Heart left ventricle (tissue), 13 donors: ENCODE measurements at regions not wholly inside any gene's neighbourhood (a gene's known extent, or its start where the extent isn't known, plus 50 kb on each side); places are given as distances from the start of the nearest gene placed in this dataset.

Source experiments
- POLR2A ChIP-seq, 2 donors: fragments of 450-650 bp; IDR thresholded peaks; one replicate each; pipeline ENCODE4 v1.6.1; 2017; ENCODE audit warnings: antibody characterized with exemption in 2 of 2, mild to moderate bottlenecking in 2 of 2, moderate library complexity in 2 of 2
- TF ChIP-seq, protein P1 (sequence below), 12 donors: fragments of 200-600 bp; sonication (generic) in 4 of 12; IDR thresholded peaks; one replicate each; pipeline versions ENCODE4 v1.5.0 to v1.8.0; 2018 to 2022; ENCODE audit warnings: antibody characterized with exemption in 12 of 12, mild to moderate bottlenecking in 5 of 12
- donor health status: ischemic (EF 13 %, LVEDD 7.1; RV severe dilation, severe dysfunction).
- donor health status: DM: no; HTN: yes; CAD: no.
- donor health status: DM: no; HTN: no; CAD: no.
- donor health status: ischemic (EF 25% LVEDD 6.9; RV normal size, moderate dysfunction).
- donor health status: ischemic (EF 25% LVEDD 5.7; RV mildly dilated, moderate dysfunction).
- donor health status: ischemic (EF 35%, LVEDD 5.7; RV mildly dilated, moderate dysfunction).
- donor health status: nonischemic (EF 11% LVEDD 7.7; RV severe dilation, severe dysfunction).
- donor health status: DM: yes; HTN: yes; CAD: no.
- donor health status: PGD.
- donor health status: ischemic (EF 29% LVEDD 5.4; RV normal size, mild dysfunction).
- donor health status: nonischemic (EF 23%, LVEDD 6.1; RV moderate dilation, normal function).

DNA sequence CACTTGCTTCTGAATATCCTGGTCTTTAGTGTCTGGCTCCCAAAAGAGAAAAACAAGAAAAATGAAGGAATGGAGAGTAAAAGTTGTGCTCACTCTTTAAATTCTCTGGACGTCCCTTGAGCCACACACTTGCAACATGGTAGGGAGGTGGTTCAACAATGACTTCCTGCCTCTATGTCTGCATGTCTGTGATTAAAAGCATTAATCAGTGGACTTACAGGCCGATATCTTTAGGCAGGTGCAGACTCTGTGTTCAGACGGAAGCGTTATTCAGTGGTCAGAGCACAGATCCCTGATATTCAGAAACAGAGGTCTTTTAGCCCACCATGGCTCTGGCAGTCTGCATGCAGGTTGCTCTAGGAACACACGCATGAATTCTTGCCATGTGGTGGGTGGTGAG, 1920.0 kb upstream of the RAG2 start:
- TF ChIP-seq, protein P1, sequence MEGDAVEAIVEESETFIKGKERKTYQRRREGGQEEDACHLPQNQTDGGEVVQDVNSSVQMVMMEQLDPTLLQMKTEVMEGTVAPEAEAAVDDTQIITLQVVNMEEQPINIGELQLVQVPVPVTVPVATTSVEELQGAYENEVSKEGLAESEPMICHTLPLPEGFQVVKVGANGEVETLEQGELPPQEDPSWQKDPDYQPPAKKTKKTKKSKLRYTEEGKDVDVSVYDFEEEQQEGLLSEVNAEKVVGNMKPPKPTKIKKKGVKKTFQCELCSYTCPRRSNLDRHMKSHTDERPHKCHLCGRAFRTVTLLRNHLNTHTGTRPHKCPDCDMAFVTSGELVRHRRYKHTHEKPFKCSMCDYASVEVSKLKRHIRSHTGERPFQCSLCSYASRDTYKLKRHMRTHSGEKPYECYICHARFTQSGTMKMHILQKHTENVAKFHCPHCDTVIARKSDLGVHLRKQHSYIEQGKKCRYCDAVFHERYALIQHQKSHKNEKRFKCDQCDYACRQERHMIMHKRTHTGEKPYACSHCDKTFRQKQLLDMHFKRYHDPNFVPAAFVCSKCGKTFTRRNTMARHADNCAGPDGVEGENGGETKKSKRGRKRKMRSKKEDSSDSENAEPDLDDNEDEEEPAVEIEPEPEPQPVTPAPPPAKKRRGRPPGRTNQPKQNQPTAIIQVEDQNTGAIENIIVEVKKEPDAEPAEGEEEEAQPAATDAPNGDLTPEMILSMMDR (IDR thresholded peaks at IDR 0.05), result no peak
- no peak for TF ChIP-seq POLR2A (IDR thresholded peaks at IDR 0.05)
